WTC11 (cell line): ENCODE measurements at regions not wholly inside any gene's neighbourhood (a gene's known extent, or its start where the extent isn't known, plus 50 kb on each side); places are given as distances from the start of the nearest gene placed in this dataset.

ENCODE experiments used
- ATAC-seq: fragments of 200-7000 bp; cut with Tn5 transposase; 2 replicates; pipeline ENCODE4 v1.10.0; 2021; ENCODE audit warnings: mild to moderate bottlenecking, moderate library complexity
- CTCF ChIA-PET: fragments of 300-600 bp; sonication (Branson Sonifier 250); formaldehyde crosslinking; loops from one replicate; lab custom pipeline; 2021; ENCODE audit warnings: antibody characterized with exemption; lab: Charles Lee
- POLR2A ChIA-PET: fragments of 350-600 bp; sonication (Branson Sonifier 250); formaldehyde crosslinking; loops from one replicate; lab custom pipeline; 2021; ENCODE audit warnings: antibody characterized with exemption; lab: Charles Lee
- DNase-seq: peaks from one replicate; pipeline ENCODE4 v3.0.0; 2021; ENCODE audit warnings: low spot score
- H3K27ac Mint-ChIP-seq: 2 replicates; pipeline ENCODE4 v1.8.0; 2021; ENCODE audit warnings: mixed read lengths
- H3K27me3 Mint-ChIP-seq: 2 replicates; pipeline ENCODE4 v1.8.0; 2021; ENCODE audit warnings: low read depth, mild to moderate bottlenecking, moderate library complexity, mixed read lengths
- H3K36me3 Mint-ChIP-seq: 2 replicates; pipeline ENCODE4 v1.8.0; 2021; ENCODE audit warnings: mixed read lengths
- H3K4me1 Mint-ChIP-seq: 2 replicates; pipeline ENCODE4 v1.8.0; 2022; ENCODE audit warnings: mixed read lengths
- H3K4me3 Mint-ChIP-seq: 2 replicates; pipeline ENCODE4 v1.8.0; 2021; ENCODE audit warnings: mild to moderate bottlenecking, moderate library complexity, mixed read lengths
- H3K9me3 Mint-ChIP-seq: 2 replicates; pipeline ENCODE4 v1.8.0; 2021; ENCODE audit warnings: mixed read lengths
- FOXK1 ChIP-seq: sonication (generic); formaldehyde crosslinking; IDR thresholded peaks from 2 replicates; pipeline ENCODE4 v1.8.0; 2022; ENCODE audit warnings: mild to moderate bottlenecking, moderate library complexity, missing genetic modification reagents
- FOXP1 ChIP-seq: sonication (generic); formaldehyde crosslinking; IDR thresholded peaks from 2 replicates; pipeline ENCODE4 v1.8.0; 2022; ENCODE audit warnings: missing genetic modification reagents, mild to moderate bottlenecking, moderate library complexity, borderline replicate concordance
- NFE2L1 ChIP-seq: sonication (generic); formaldehyde crosslinking; IDR thresholded peaks from 2 replicates; pipeline ENCODE4 v1.8.1; 2023; ENCODE audit warnings: missing genetic modification reagents
- PRRX2 ChIP-seq: fragments of 250-450 bp; sonication (Bioruptor Pico); IDR thresholded peaks from 2 replicates; pipeline ENCODE4 v1.8.0; 2021; ENCODE audit warnings: mild to moderate bottlenecking
- SMAD4 ChIP-seq: sonication (generic); formaldehyde crosslinking; IDR thresholded peaks from 2 replicates; pipeline ENCODE4 v1.8.0; 2022; ENCODE audit warnings: mild to moderate bottlenecking, missing genetic modification reagents
- TF ChIP-seq, protein P1 (sequence below): fragments of 250-450 bp; sonication (Bioruptor Pico); IDR thresholded peaks from 2 replicates; pipeline ENCODE4 v1.9.0; 2021; ENCODE audit warnings: moderate library complexity, mild to moderate bottlenecking, inconsistent platforms, borderline replicate concordance
- TF ChIP-seq, protein P2 (sequence below): sonication (generic); formaldehyde crosslinking; IDR thresholded peaks from 2 replicates; pipeline ENCODE4 v1.8.1; 2023; ENCODE audit warnings: mild to moderate bottlenecking, moderate library complexity, missing genetic modification reagents
- TF ChIP-seq, protein P3 (sequence below): sonication (generic); formaldehyde crosslinking; IDR thresholded peaks from 2 replicates; pipeline ENCODE4 v1.8.1; 2022; ENCODE audit warnings: missing genetic modification reagents, borderline replicate concordance
- TF ChIP-seq, protein P4 (sequence below): fragments of 250-450 bp; sonication (Bioruptor Pico); IDR thresholded peaks from 2 replicates; pipeline ENCODE4 v1.9.0; 2021; ENCODE audit warnings: mild to moderate bottlenecking
- TF ChIP-seq, protein P5 (sequence below): sonication (generic); formaldehyde crosslinking; IDR thresholded peaks from 2 replicates; pipeline ENCODE4 v1.8.1; 2022; ENCODE audit warnings: low read depth, missing genetic modification reagents, borderline replicate concordance

DNA sequence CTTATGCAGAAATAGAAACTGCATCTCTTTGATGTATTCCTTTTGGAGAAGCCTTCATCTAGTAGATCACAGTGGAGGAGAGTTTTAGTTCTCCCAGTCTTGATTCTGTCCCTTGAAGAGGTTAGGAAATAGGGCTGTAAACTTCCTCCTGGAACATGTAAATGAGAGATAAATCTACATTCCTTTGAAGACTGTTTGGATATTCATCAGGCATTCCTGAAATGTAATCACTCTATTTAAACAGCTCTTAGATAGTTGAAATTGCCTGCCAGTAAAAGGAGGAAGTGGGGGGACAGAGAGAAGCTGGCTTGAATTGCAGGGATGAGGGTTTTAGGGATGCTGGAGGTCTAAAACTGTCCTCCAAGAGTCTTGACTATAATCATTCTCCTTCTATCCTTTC, 254.3 kb upstream of the LRRC3B start:
- TF ChIP-seq FOXK1 (CRISPR knock-in tag) (no peak), NFE2L1 (no peak), FOXP1 (no peak)
- TF ChIP-seq, protein P1, sequence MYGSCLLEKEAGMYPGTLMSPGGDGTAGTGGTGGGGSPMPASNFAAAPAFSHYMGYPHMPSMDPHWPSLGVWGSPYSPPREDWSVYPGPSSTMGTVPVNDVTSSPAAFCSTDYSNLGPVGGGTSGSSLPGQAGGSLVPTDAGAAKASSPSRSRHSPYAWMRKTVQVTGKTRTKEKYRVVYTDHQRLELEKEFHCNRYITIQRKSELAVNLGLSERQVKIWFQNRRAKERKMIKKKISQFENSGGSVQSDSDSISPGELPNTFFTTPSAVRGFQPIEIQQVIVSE (CRISPR knock-in tag), result no peak
- TF ChIP-seq, protein P2, sequence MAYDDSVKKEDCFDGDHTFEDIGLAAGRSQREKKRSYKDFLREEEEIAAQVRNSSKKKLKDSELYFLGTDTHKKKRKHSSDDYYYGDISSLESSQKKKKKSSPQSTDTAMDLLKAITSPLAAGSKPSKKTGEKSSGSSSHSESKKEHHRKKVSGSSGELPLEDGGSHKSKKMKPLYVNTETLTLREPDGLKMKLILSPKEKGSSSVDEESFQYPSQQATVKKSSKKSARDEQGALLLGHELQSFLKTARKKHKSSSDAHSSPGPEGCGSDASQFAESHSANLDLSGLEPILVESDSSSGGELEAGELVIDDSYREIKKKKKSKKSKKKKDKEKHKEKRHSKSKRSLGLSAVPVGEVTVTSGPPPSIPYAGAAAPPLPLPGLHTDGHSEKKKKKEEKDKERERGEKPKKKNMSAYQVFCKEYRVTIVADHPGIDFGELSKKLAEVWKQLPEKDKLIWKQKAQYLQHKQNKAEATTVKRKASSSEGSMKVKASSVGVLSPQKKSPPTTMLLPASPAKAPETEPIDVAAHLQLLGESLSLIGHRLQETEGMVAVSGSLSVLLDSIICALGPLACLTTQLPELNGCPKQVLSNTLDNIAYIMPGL (CRISPR knock-in tag), result no peak
- TF ChIP-seq, protein P3, sequence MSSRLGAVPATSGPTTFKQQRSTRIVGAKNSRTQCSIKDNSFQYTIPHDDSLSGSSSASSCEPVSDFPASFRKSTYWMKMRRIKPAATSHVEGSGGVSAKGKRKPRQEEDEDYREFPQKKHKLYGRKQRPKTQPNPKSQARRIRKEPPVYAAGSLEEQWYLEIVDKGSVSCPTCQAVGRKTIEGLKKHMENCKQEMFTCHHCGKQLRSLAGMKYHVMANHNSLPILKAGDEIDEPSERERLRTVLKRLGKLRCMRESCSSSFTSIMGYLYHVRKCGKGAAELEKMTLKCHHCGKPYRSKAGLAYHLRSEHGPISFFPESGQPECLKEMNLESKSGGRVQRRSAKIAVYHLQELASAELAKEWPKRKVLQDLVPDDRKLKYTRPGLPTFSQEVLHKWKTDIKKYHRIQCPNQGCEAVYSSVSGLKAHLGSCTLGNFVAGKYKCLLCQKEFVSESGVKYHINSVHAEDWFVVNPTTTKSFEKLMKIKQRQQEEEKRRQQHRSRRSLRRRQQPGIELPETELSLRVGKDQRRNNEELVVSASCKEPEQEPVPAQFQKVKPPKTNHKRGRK, result no peak
- TF ChIP-seq, protein P4, sequence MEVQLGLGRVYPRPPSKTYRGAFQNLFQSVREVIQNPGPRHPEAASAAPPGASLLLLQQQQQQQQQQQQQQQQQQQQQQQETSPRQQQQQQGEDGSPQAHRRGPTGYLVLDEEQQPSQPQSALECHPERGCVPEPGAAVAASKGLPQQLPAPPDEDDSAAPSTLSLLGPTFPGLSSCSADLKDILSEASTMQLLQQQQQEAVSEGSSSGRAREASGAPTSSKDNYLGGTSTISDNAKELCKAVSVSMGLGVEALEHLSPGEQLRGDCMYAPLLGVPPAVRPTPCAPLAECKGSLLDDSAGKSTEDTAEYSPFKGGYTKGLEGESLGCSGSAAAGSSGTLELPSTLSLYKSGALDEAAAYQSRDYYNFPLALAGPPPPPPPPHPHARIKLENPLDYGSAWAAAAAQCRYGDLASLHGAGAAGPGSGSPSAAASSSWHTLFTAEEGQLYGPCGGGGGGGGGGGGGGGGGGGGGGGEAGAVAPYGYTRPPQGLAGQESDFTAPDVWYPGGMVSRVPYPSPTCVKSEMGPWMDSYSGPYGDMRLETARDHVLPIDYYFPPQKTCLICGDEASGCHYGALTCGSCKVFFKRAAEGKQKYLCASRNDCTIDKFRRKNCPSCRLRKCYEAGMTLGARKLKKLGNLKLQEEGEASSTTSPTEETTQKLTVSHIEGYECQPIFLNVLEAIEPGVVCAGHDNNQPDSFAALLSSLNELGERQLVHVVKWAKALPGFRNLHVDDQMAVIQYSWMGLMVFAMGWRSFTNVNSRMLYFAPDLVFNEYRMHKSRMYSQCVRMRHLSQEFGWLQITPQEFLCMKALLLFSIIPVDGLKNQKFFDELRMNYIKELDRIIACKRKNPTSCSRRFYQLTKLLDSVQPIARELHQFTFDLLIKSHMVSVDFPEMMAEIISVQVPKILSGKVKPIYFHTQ (CRISPR knock-in tag), result no peak
- no peak for DNase-seq
- ChIA-PET POLR2A (no interaction called here), CTCF (interaction anchor here (0.9 to 1.0 kb wide), 2 partner anchors 23 to 344 kb away, joined by 3 to 4 read pairs; no protein-coding TSS in a partner anchor)
- Mint-ChIP-seq H3K4me1 (peaks cover 21% of the 10 kb centered on the region), H3K36me3 (no peaks in the 10 kb centered on the region; the same call in 1 of the 2 replicates), H3K27me3 (no peaks in the 10 kb centered on the region), H3K4me3 (no peak overlapping the region), H3K9me3 (peaks cover 9% of the 10 kb centered on the region), H3K27ac (no peak overlapping the region)
- ATAC-seq, result peak; percentile 68

DNA sequence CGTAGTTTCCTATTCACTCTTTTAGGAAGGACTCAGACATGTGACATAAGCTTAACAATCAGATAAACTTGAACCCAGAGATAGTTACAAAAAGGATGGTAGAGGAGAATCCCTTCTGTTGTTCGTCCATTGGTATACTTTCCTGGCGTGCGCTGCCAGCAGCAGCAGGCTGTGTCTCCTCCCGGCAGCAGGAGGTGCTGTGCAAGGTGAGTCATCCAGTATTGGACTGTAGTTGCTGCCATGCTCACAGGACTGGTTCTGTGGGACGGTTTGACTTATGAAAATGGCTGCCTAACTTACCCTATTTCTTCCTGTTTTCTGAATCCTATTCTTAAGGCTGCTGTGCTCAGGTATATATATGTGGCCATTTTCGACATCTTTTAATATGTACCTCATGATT, 253.4 kb upstream of the LRRC3B start:
- Mint-ChIP-seq H3K36me3 (no peaks in the 10 kb centered on the region; the same call in 1 of the 2 replicates), H3K4me3 (no peak overlapping the region), H3K4me1 (peaks cover 21% of the 10 kb centered on the region), H3K27me3 (no peaks in the 10 kb centered on the region), H3K9me3 (0 out of 2 replicates have a peak, but pooled peaks cover under 1% of the 10 kb centered on the region), H3K27ac (peak overlapping the region; percentile 4; the same call in 1 of the 2 replicates)
- ChIA-PET POLR2A (no interaction called here), CTCF (interaction anchor here (0.9 kb wide), 1 partner anchor 343 kb away, joined by 4 read pairs; no protein-coding TSS in a partner anchor)
- ATAC-seq (peak; percentile 94), DNase-seq (peak; percentile 32)
- TF ChIP-seq, protein P3, result 0 out of 2 replicates have a peak, but pooled peaks have one; percentile 21
- TF ChIP-seq FOXK1 (CRISPR knock-in tag), result no peak
- no peak for TF ChIP-seq SMAD4
- TF ChIP-seq PRRX2 (CRISPR knock-in tag), result no peak
- TF ChIP-seq, protein P5, sequence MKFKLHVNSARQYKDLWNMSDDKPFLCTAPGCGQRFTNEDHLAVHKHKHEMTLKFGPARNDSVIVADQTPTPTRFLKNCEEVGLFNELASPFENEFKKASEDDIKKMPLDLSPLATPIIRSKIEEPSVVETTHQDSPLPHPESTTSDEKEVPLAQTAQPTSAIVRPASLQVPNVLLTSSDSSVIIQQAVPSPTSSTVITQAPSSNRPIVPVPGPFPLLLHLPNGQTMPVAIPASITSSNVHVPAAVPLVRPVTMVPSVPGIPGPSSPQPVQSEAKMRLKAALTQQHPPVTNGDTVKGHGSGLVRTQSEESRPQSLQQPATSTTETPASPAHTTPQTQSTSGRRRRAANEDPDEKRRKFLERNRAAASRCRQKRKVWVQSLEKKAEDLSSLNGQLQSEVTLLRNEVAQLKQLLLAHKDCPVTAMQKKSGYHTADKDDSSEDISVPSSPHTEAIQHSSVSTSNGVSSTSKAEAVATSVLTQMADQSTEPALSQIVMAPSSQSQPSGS (CRISPR knock-in tag), result no peak
